Urinary bladder (tissue), 1 donor: ENCODE measurements at regions not wholly inside any gene's neighbourhood (a gene's known extent, or its start where the extent isn't known, plus 50 kb on each side); places are given as distances from the start of the nearest gene placed in this dataset. TPM values are rescaled to one million over a fixed set of nuclear protein-coding genes. Genes with fewer than 3 reads are reported as not detected.

Experiments used
- small RNA-seq: library from RNA; depleted of rRNA; stranded (forward); fragments of <200 nt; gene quantifications from one replicate; pipeline ENCODE3, GENCODE V24; 2014

Small RNA genes in the stretch of these regions (small RNA-seq; reads per million reads assigned to genes)
- not detected for gene BX323014.1
- not detected for gene RN7SL299P
